ENCODE measurements at regions not wholly inside any gene's neighbourhood (a gene's known extent, or its start where the extent isn't known, plus 50 kb on each side); places are given as distances from the start of the nearest gene placed in this dataset.

DNA sequence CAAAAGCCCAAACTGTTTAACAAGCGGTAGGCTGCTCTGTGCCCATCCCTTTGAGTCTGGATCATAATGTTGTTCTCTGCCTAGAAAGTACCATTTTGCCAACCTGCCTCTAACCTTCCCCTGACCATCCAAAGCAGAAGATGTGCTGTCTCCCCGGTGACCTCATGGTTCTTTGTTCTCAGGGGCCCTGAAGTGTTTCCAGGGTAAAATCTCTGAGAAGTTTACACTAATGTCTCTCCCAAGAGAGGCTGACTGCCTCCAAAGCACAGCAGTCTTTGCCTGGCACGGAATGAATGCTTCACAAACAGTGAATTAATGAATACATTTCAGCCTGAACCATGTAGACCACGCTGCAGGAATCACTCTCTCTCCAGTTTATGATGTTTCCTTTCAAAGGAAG lies 523.8 kb upstream of the CELF2 start:
- Mint-ChIP-seq H3K4me3 (ENCODE audit: low read depth) (no peak overlapping the region), H3K4me1 (ENCODE audit: low read depth) (no peaks in the 10 kb centered on the region), H3K9me3 (ENCODE audit: low read depth) (peaks cover 3% of the 10 kb centered on the region), H3K27me3 (peaks cover 30% of the 10 kb centered on the region), H3K36me3 (ENCODE audit: insufficient read depth) (no peaks in the 10 kb centered on the region), H3K27ac (no peak overlapping the region)
- TF ChIP-seq, protein P1, sequence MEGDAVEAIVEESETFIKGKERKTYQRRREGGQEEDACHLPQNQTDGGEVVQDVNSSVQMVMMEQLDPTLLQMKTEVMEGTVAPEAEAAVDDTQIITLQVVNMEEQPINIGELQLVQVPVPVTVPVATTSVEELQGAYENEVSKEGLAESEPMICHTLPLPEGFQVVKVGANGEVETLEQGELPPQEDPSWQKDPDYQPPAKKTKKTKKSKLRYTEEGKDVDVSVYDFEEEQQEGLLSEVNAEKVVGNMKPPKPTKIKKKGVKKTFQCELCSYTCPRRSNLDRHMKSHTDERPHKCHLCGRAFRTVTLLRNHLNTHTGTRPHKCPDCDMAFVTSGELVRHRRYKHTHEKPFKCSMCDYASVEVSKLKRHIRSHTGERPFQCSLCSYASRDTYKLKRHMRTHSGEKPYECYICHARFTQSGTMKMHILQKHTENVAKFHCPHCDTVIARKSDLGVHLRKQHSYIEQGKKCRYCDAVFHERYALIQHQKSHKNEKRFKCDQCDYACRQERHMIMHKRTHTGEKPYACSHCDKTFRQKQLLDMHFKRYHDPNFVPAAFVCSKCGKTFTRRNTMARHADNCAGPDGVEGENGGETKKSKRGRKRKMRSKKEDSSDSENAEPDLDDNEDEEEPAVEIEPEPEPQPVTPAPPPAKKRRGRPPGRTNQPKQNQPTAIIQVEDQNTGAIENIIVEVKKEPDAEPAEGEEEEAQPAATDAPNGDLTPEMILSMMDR (IDR thresholded peaks at IDR 0.05; ENCODE audit: unreplicated experiment), result no peak
- no peak for DNase-seq (ENCODE audit: low spot score, unreplicated experiment)

DNA sequence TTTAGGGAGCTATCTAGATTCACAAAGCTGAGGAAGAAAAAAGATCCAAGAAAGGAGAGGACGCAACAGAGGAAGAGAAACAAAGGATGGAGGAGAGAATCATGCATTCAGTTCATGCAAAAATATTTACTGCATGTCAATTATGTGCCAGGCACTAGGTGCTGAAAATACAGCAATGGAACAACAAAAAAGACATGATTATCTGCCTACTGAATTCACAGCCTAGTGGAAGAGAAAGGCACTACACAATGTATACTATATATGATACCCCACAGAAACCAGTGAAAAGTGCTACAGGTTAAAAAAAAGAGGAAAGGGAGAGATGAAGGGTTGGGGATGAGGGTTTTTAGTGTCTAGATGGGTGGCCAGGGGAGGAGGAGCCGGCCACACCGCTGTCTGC lies 520.4 kb upstream of the CELF2 start:
- Mint-ChIP-seq H3K4me1 (ENCODE audit: low read depth) (no peaks in the 10 kb centered on the region), H3K36me3 (ENCODE audit: insufficient read depth) (no peaks in the 10 kb centered on the region)
- DNase-seq (ENCODE audit: low spot score, unreplicated experiment), result no peak

DNA sequence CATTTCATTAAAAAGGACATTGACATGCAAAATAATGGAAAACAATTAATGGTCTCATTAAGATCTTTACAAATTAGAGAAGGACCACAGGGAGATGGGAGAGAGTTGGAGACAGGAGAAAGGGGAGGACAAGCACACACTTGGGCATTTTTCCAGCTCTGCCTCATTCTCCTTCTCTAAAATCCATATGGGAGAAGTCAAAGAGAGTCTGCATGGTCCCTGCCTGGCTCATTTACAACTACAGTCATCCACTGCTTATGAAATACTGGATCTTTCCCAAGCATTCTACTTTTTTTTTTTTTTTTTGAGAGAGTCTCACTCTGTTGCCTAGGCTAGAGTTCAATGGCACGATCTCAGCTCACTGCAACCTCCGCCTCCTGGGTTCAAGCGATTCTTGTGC lies 518.9 kb upstream of the CELF2 start:
- Mint-ChIP-seq H3K4me1 (ENCODE audit: low read depth) (no peaks in the 10 kb centered on the region), H3K27me3 (peaks cover 19% of the 10 kb centered on the region), H3K36me3 (ENCODE audit: insufficient read depth) (no peaks in the 10 kb centered on the region), H3K9me3 (ENCODE audit: low read depth) (peaks cover 14% of the 10 kb centered on the region), H3K4me3 (ENCODE audit: low read depth) (no peak overlapping the region), H3K27ac (no peak overlapping the region)
- TF ChIP-seq, protein P1 (IDR thresholded peaks at IDR 0.05; ENCODE audit: unreplicated experiment), result no peak
- no peak for DNase-seq (ENCODE audit: low spot score, unreplicated experiment)

More for the DNA sequence above, 520.4 kb upstream of the CELF2 start:
- Mint-ChIP-seq H3K9me3 (ENCODE audit: low read depth) (peaks cover 14% of the 10 kb centered on the region), H3K27ac (no peak overlapping the region), H3K4me3 (ENCODE audit: low read depth) (no peak overlapping the region), H3K27me3 (peaks cover 23% of the 10 kb centered on the region)
- TF ChIP-seq, protein P1 (IDR thresholded peaks at IDR 0.05; ENCODE audit: unreplicated experiment), result no peak

DNA sequence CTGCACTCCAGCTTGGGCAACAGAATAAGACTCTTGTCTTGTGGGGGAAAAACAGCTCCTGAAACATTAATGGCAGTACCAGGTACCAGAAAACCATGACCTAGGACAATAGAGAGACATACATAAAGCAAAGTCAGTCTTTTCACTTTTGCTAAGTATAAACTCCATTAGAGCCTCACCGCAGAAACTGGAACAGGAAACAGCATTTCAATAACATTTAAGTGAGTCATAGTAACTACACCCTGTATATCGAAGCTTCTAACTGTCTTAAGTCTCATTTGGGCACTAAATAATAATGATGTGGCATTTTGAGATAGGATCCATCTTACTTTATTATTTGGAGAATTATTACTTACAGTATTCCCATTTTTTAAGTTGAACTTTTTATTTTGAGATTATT lies 517.8 kb upstream of the CELF2 start:
- TF ChIP-seq, protein P1 (IDR thresholded peaks at IDR 0.05; ENCODE audit: unreplicated experiment), result no peak
- DNase-seq (ENCODE audit: low spot score, unreplicated experiment), result no peak
- Mint-ChIP-seq H3K36me3 (ENCODE audit: insufficient read depth) (no peaks in the 10 kb centered on the region), H3K9me3 (ENCODE audit: low read depth) (peaks cover 19% of the 10 kb centered on the region), H3K27ac (no peak overlapping the region), H3K27me3 (peaks cover 14% of the 10 kb centered on the region), H3K4me3 (ENCODE audit: low read depth) (no peak overlapping the region), H3K4me1 (ENCODE audit: low read depth) (no peaks in the 10 kb centered on the region)

DNA sequence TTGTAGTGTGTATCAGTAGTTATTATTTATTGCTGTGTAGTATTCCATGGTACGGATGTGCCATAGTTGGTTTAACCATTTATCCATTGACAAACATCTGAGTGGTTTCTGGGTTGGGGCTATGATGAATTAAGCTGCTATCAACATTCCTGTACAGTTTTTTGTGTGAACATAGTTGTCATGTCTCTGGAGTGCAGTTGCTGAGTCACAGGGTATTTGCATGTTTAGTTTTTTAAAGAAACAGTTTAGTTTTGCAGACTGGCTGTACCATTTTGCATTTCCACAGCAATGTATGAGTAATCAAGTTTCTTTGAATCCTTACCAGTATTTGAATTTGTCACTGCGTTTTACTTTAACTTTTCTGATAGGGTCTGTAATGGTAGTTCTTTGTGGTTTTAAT lies 516.7 kb upstream of the CELF2 start:
- no peak overlapping the region for H3K4me3 Mint-ChIP-seq (ENCODE audit: low read depth)
- H3K9me3 Mint-ChIP-seq (ENCODE audit: low read depth), result peaks cover 19% of the 10 kb centered on the region
- TF ChIP-seq, protein P1 (IDR thresholded peaks at IDR 0.05; ENCODE audit: unreplicated experiment), result no peak
- no peaks in the 10 kb centered on the region for H3K36me3 Mint-ChIP-seq (ENCODE audit: insufficient read depth)
- no peaks in the 10 kb centered on the region for H3K4me1 Mint-ChIP-seq (ENCODE audit: low read depth)
- no peak overlapping the region for H3K27ac Mint-ChIP-seq
- peaks cover 14% of the 10 kb centered on the region for H3K27me3 Mint-ChIP-seq
- no peak for DNase-seq (ENCODE audit: low spot score, unreplicated experiment)

Measured in progenitor cell of endocrine pancreas (in vitro differentiated cells).